ENCODE measurements at regions not wholly inside any gene's neighbourhood (a gene's known extent, or its start where the extent isn't known, plus 50 kb on each side); places are given as distances from the start of the nearest gene placed in this dataset.
"Not testable (repeated sequence)": the region's sequence is repeated elsewhere in the genome, so short reads cannot be mapped to it uniquely, and the experiment has no call there.

GRCh38 chr4:12461576-12461975, 1022.6 kb downstream of the RAB28 start:
- TF ChIP-seq EZH2 (IDR thresholded peaks at IDR 0.05); POLR2AphosphoS5 (IDR thresholded peaks at IDR 0.05; ENCODE audit: borderline replicate concordance, low read depth, low read length); FOXP2 (optimal IDR thresholded peaks at IDR 0.05; ENCODE audit: control extremely low read depth, extremely low read length, insufficient read depth): not testable (repeated sequence)
